GM23248 (cell line): ENCODE measurements at regions not wholly inside any gene's neighbourhood (a gene's known extent, or its start where the extent isn't known, plus 50 kb on each side); places are given as distances from the start of the nearest gene placed in this dataset.

Experiments used
- DNase-seq: peaks from one replicate; pipeline ENCODE4 v3.0.0-alpha.2; 2015
- H2AFZ ChIP-seq: fragments of 200-600 bp; sonication (generic); 2 replicates; pipeline ENCODE4 v1.6.1; 2016; ENCODE audit warnings: antibody characterized with exemption
- H3F3A ChIP-seq: fragments of 200-600 bp; sonication (generic); 2 replicates; pipeline ENCODE4 v1.6.1; 2016; ENCODE audit warnings: mild to moderate bottlenecking, antibody characterized with exemption, mixed run types; ENCODE audit not compliant: insufficient read depth
- H3K27ac ChIP-seq: fragments of 200-600 bp; sonication (generic); 2 replicates; pipeline ENCODE4 v1.5.1; 2016; ENCODE audit warnings: mild to moderate bottlenecking
- H3K27me3 ChIP-seq: fragments of 200-600 bp; sonication (generic); replicated peaks from 2 replicates; pipeline ENCODE4 v1.6.1; 2016; ENCODE audit warnings: mild to moderate bottlenecking; ENCODE audit not compliant: insufficient read depth
- H3K36me3 ChIP-seq: fragments of 200-600 bp; sonication (generic); 2 replicates; pipeline ENCODE4 v1.6.1; 2016; ENCODE audit warnings: low read depth, mild to moderate bottlenecking
- H3K4me1 ChIP-seq: fragments of 200-600 bp; sonication (generic); 2 replicates; pipeline ENCODE4 v1.6.1; 2016; ENCODE audit warnings: mild to moderate bottlenecking; ENCODE audit not compliant: insufficient read depth
- H3K4me2 ChIP-seq: fragments of 200-600 bp; sonication (generic); one replicate; pipeline ENCODE4 v1.6.1; 2016; ENCODE audit warnings: mild to moderate bottlenecking; ENCODE audit not compliant: unreplicated experiment
- H3K4me3 ChIP-seq: fragments of 200-600 bp; sonication (generic); 2 replicates; pipeline ENCODE4 v1.5.1; 2016; ENCODE audit warnings: mild to moderate bottlenecking
- H3K79me2 ChIP-seq: fragments of 200-600 bp; sonication (generic); 2 replicates; pipeline ENCODE4 v1.6.1; 2016; ENCODE audit warnings: mild to moderate bottlenecking; ENCODE audit not compliant: insufficient read depth
- H3K9ac ChIP-seq: fragments of 200-600 bp; sonication (generic); 2 replicates; pipeline ENCODE4 v1.6.1; 2016; ENCODE audit warnings: mild to moderate bottlenecking
- H3K9me2 ChIP-seq: fragments of 200-600 bp; sonication (generic); 2 replicates; pipeline ENCODE4 v1.6.1; 2016; ENCODE audit warnings: mixed run types, mild to moderate bottlenecking, moderate library complexity; ENCODE audit not compliant: insufficient read depth
- H3K9me3 ChIP-seq: fragments of 200-600 bp; sonication (generic); one replicate; pipeline ENCODE4 v1.6.1; 2017; ENCODE audit warnings: low read depth
- H4K20me1 ChIP-seq: fragments of 200-600 bp; sonication (generic); 2 replicates; pipeline ENCODE4 v1.6.0; 2016; ENCODE audit not compliant: insufficient read depth
- EZH2 ChIP-seq: fragments of 200-600 bp; sonication (generic); IDR thresholded peaks from 2 replicates; pipeline ENCODE4 v1.6.1; 2018; ENCODE audit warnings: antibody characterized with exemption, mild to moderate bottlenecking; ENCODE audit not compliant: insufficient read depth, poor library complexity, severe bottlenecking
- EZH2phosphoT487 ChIP-seq: fragments of 200-600 bp; sonication (generic); IDR thresholded peaks from 2 replicates; pipeline ENCODE4 v1.6.1; 2018; ENCODE audit warnings: antibody characterized with exemption, moderate library complexity, mild to moderate bottlenecking, low read depth; ENCODE audit not compliant: insufficient read depth
- WGBS, 2 experiments: methylation state at CpG; one replicate each; pipeline ENCODE4 v1.1.6; 2015 to 2017; ENCODE audit warnings: low lambda C conversion rate in 2 of 2, low coverage in 1 of 2; ENCODE audit errors: missing lambda C conversion rate in 2 of 2; 5-methylcytosine and 5-hydroxymethylcytosine counted together
- in situ Hi-C: fragments of 300-500 bp; cut with MboI; formaldehyde crosslinking; loops from 2 replicates; pipeline ENCODE4 v1.15.0; 2020

GRCh38 chr2:15708865-15709820, 117.5 kb downstream of the DDX1 start:
- 41 to 45% methylated on average over 11 of the region's 11 CpGs for WGBS, 2 experiments

GRCh38 chr2:15711126-15711860, 119.6 kb downstream of the DDX1 start:
- H3K9ac ChIP-seq: no peak overlapping the region
- H3K27ac ChIP-seq: no peak overlapping the region
- in situ Hi-C loops: no loop called here
- H3F3A ChIP-seq: no peaks in the 10 kb centered on the region
- TF ChIP-seq EZH2: no peak
- no peak for TF ChIP-seq EZH2phosphoT487
- no peak overlapping the region for H2AFZ ChIP-seq
- H4K20me1 ChIP-seq: no peaks in the 10 kb centered on the region
- H3K4me3 ChIP-seq: no peak overlapping the region
- DNase-seq: no peak
- no peaks in the 10 kb centered on the region for H3K9me3 ChIP-seq
- H3K4me1 ChIP-seq: no peaks in the 10 kb centered on the region
- H3K27me3 ChIP-seq: no peaks in the 10 kb centered on the region
- H3K36me3 ChIP-seq: no peaks in the 10 kb centered on the region
- no peak overlapping the region for H3K4me2 ChIP-seq
- 45 to 51% methylated on average over 4 of the region's 4 CpGs for WGBS, 2 experiments
- H3K79me2 ChIP-seq: no peaks in the 10 kb centered on the region
- no peaks in the 10 kb centered on the region for H3K9me2 ChIP-seq

More at GRCh38 chr2:15708865-15709820, 117.5 kb downstream of the DDX1 start:
- in situ Hi-C loops: no loop called here
- no peaks in the 10 kb centered on the region for H3K36me3 ChIP-seq
- no peak for DNase-seq
- H3K27me3 ChIP-seq: no peaks in the 10 kb centered on the region
- H3K27ac ChIP-seq: no peak overlapping the region
- no peak overlapping the region for H3K4me2 ChIP-seq
- no peaks in the 10 kb centered on the region for H3K79me2 ChIP-seq
- no peak for TF ChIP-seq EZH2
- no peak for TF ChIP-seq EZH2phosphoT487
- no peaks in the 10 kb centered on the region for H3K4me1 ChIP-seq
- no peaks in the 10 kb centered on the region for H3K9me3 ChIP-seq
- no peaks in the 10 kb centered on the region for H3K9me2 ChIP-seq
- no peak overlapping the region for H3K4me3 ChIP-seq
- no peaks in the 10 kb centered on the region for H4K20me1 ChIP-seq
- no peak overlapping the region for H3K9ac ChIP-seq
- H2AFZ ChIP-seq: no peak overlapping the region
- no peaks in the 10 kb centered on the region for H3F3A ChIP-seq

- Histone ChIP-seq H2AFZ (no peak overlapping the region), H3K4me3 (no peak overlapping the region), H3K4me1 (no peaks in the 10 kb centered on the region), H4K20me1 (no peaks in the 10 kb centered on the region), H3K79me2 (no peaks in the 10 kb centered on the region), H3K9ac (no peak overlapping the region), H3K9me2 (no peaks in the 10 kb centered on the region), H3F3A (no peaks in the 10 kb centered on the region), H3K4me2 (no peak overlapping the region), H3K27me3 (no peaks in the 10 kb centered on the region), H3K27ac (no peak overlapping the region), H3K36me3 (no peaks in the 10 kb centered on the region), H3K9me3 (no peaks in the 10 kb centered on the region)
- in situ Hi-C loops: no loop called here
- 39 to 44% methylated on average over 7 of the region's 7 CpGs for WGBS, 2 experiments
- no peak for DNase-seq
- TF ChIP-seq EZH2phosphoT487 (no peak), EZH2 (no peak)
Observed at GRCh38 chr2:15712551-15713342, 121.1 kb downstream of the DDX1 start.

- H3K9ac ChIP-seq: no peak overlapping the region
- no peaks in the 10 kb centered on the region for H3K9me3 ChIP-seq
- H3K27me3 ChIP-seq: no peaks in the 10 kb centered on the region
- no peaks in the 10 kb centered on the region for H3K36me3 ChIP-seq
- no peak overlapping the region for H3K4me3 ChIP-seq
- no peak overlapping the region for H3K27ac ChIP-seq
- no peak for DNase-seq
- H2AFZ ChIP-seq: no peak overlapping the region
- H3K9me2 ChIP-seq: no peaks in the 10 kb centered on the region
- WGBS, 2 experiments: 17 to 25% methylated on average over 4 of the region's 4 CpGs
- no peak for TF ChIP-seq EZH2
- no peak for TF ChIP-seq EZH2phosphoT487
- no peaks in the 10 kb centered on the region for H4K20me1 ChIP-seq
- no peaks in the 10 kb centered on the region for H3K79me2 ChIP-seq
- in situ Hi-C loops: no loop called here
- no peak overlapping the region for H3K4me2 ChIP-seq
- H3K4me1 ChIP-seq: no peaks in the 10 kb centered on the region
- H3F3A ChIP-seq: no peaks in the 10 kb centered on the region
Observed at GRCh38 chr2:15713475-15713874, 121.8 kb downstream of the DDX1 start.
